ENCODE measurements at regions not wholly inside any gene's neighbourhood (a gene's known extent, or its start where the extent isn't known, plus 50 kb on each side); places are given as distances from the start of the nearest gene placed in this dataset.

DNA sequence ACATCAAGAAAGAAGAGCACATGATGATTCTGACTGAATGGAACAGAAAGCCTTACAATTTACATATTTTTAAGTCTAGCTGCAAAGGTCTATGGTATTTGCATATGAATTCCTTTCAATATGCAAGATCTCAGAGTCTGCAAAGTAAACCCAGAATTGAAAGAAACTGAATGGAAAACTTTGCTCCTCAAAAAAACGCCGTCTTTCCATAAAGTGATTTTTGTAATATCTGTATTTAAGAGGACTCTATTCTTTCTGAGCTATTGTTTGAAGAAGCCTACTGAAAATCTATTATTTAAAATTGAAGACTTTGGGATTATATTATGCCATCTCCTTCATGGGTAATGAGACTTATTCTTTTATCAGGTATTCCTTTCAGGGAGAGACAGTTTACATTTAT is 1894.4 kb downstream of the STIM2 start:
- DNase-seq (ENCODE audit: low spot score in 2 of 2), result no peak
- H3K27ac Mint-ChIP-seq (ENCODE audit: low read depth), result no peak overlapping the region
- H3K27me3 Mint-ChIP-seq, result no peaks in the 10 kb centered on the region
- no peaks in the 10 kb centered on the region for H3K4me1 Mint-ChIP-seq
- peaks cover 10% of the 10 kb centered on the region for H3K9me3 Mint-ChIP-seq
- no peak overlapping the region for H3K4me3 Mint-ChIP-seq
- no peak for ATAC-seq (replicated peaks; ENCODE audit: extremely low read depth, poor library complexity, severe bottlenecking)
- H3K36me3 Mint-ChIP-seq (ENCODE audit: insufficient read depth), result no peaks in the 10 kb centered on the region

DNA sequence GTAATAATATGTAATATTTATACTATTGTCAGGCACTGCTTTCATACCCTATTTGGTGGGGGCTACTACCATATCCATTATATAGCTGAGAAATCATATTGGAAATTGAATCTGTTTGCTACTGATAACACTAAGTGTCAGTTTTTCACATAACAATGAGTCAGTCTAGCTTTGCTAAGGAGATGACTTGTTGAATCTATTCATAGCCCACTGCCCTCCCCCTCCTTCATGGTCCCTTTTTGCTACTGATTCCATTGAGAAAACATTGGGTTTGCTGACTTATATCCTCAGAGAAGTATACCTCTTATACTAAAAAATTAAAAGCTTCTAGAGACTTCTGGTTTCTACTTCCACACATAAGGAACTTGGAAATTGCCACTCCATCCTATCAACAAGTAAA is 1898.4 kb downstream of the STIM2 start:
- no peak for ATAC-seq (replicated peaks; ENCODE audit: extremely low read depth, poor library complexity, severe bottlenecking)
- Mint-ChIP-seq H3K27ac (ENCODE audit: low read depth) (no peak overlapping the region), H3K4me1 (no peaks in the 10 kb centered on the region), H3K4me3 (no peak overlapping the region), H3K27me3 (no peaks in the 10 kb centered on the region), H3K9me3 (peaks cover 12% of the 10 kb centered on the region), H3K36me3 (ENCODE audit: insufficient read depth) (no peaks in the 10 kb centered on the region)
- DNase-seq (ENCODE audit: low spot score in 2 of 2), result no peak

DNA sequence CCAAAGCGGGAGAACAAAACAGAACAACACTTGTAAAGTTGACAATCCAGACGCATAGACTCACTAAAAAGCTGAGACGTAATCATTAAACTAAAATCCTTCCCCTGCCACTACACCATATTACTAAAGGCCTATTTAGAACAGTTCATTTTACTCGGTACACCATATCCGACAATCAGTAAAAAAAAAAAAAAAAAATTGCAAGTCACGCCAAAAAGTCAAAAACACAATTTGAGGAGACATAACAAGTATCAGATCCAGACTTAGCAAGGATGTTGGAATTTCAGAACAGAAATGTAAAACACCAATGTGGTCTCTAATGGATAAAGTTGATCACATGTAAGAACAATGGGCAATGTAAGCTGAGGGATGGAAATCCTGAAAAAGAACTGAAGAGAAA is 1899.4 kb downstream of the STIM2 start:
- no peak overlapping the region for H3K4me3 Mint-ChIP-seq
- no peaks in the 10 kb centered on the region for H3K4me1 Mint-ChIP-seq
- no peaks in the 10 kb centered on the region for H3K27me3 Mint-ChIP-seq
- no peaks in the 10 kb centered on the region for H3K36me3 Mint-ChIP-seq (ENCODE audit: insufficient read depth)
- DNase-seq (ENCODE audit: low spot score in 2 of 2) (no peak), ATAC-seq (replicated peaks; ENCODE audit: extremely low read depth, poor library complexity, severe bottlenecking) (no peak)
- H3K9me3 Mint-ChIP-seq, result peaks cover 14% of the 10 kb centered on the region
- H3K27ac Mint-ChIP-seq (ENCODE audit: low read depth), result no peak overlapping the region

DNA sequence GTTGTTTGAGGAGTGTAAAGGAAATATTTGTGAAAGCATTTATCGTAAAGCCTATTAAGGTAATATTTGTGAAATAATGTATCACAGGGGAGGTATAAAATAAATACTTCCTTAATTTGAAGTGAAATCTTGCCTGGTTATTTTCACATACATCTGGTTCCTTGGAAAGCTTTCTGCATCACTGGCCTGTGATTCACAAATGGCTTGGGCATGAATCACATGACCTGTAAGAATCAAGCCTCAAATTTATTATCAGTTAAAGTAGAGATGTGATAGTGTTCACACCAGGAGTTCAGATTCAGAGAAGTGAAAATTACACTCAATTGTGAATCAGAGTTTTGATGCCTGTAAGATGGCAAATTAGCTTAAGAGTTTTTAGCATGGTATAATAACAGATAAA is 1911.4 kb downstream of the STIM2 start:
- DNase-seq (ENCODE audit: low spot score in 2 of 2), result no peak
- peaks cover 13% of the 10 kb centered on the region for H3K9me3 Mint-ChIP-seq
- no peak for ATAC-seq (replicated peaks; ENCODE audit: extremely low read depth, poor library complexity, severe bottlenecking)
- H3K4me1 Mint-ChIP-seq, result no peaks in the 10 kb centered on the region
- no peak overlapping the region for H3K4me3 Mint-ChIP-seq
- H3K36me3 Mint-ChIP-seq (ENCODE audit: insufficient read depth), result no peaks in the 10 kb centered on the region
- H3K27ac Mint-ChIP-seq (ENCODE audit: low read depth), result no peak overlapping the region
- no peaks in the 10 kb centered on the region for H3K27me3 Mint-ChIP-seq

DNA sequence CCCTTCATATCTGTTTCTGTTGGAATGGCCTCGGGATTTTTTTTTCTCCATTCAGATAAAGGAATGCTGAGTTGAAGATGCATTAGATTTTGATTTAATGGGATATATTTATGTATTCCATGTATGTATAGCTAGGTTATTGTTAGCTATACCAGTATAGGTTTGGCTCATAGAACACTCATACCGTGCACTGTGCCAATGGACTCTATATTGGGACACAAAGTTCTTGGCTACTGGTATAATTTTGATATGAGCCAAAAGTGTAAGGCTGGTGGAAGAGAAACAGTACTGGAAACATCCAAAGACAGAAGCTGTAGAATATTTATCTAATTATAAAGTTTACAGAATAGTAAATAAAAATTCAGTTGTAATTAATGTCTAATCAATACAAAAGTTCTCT is 1912.1 kb downstream of the STIM2 start:
- DNase-seq (ENCODE audit: low spot score in 2 of 2), result no peak
- H3K9me3 Mint-ChIP-seq, result peaks cover 9% of the 10 kb centered on the region
- H3K4me1 Mint-ChIP-seq, result no peaks in the 10 kb centered on the region
- H3K27ac Mint-ChIP-seq (ENCODE audit: low read depth), result no peak overlapping the region
- no peaks in the 10 kb centered on the region for H3K27me3 Mint-ChIP-seq
- no peak for ATAC-seq (replicated peaks; ENCODE audit: extremely low read depth, poor library complexity, severe bottlenecking)
- no peak overlapping the region for H3K4me3 Mint-ChIP-seq
- no peaks in the 10 kb centered on the region for H3K36me3 Mint-ChIP-seq (ENCODE audit: insufficient read depth)

DNA sequence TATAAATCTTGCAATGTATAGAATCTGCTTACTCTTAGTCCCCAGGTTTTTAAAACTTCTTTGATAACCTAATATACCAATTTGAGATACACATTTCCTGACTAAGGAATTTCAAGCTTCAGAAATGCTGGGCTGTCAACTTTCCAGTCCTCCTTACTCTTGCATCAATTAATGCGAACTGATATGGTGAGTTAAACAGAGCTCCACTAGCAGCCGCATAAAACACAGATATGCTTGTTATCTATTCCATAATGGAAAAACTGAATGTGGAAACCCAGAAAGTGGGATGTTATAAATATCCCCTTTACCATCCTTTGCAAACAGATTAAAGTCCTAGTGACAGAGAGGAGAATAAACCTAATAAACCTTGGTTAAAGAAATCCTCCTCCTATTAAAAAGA is 1913.7 kb downstream of the STIM2 start:
- DNase-seq (ENCODE audit: low spot score in 2 of 2) (no peak), ATAC-seq (replicated peaks; ENCODE audit: extremely low read depth, poor library complexity, severe bottlenecking) (no peak)
- Mint-ChIP-seq H3K4me1 (no peaks in the 10 kb centered on the region), H3K9me3 (peaks cover 9% of the 10 kb centered on the region), H3K27ac (ENCODE audit: low read depth) (no peak overlapping the region), H3K4me3 (no peak overlapping the region), H3K27me3 (no peaks in the 10 kb centered on the region), H3K36me3 (ENCODE audit: insufficient read depth) (no peaks in the 10 kb centered on the region)

DNA sequence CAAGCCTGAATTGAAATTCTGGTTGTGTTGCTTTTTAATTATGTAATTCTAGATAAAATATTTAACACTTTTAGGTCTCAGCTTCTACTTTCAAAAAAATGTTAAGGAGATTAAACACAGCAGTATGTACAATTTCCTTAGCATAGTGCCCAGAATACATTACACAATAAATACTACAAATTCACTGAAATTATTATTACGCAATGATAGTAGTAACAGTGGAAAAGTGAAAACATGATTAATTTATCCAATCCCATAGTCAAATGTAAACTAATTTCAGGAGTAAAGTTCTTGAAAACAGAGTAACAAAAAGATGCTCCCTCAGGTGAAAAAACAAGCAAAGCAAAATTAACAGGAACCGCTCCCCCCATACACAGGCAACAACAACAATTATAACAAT is 1915.4 kb downstream of the STIM2 start:
- Mint-ChIP-seq H3K27ac (ENCODE audit: low read depth) (no peak overlapping the region), H3K4me1 (no peaks in the 10 kb centered on the region), H3K4me3 (no peak overlapping the region), H3K9me3 (peaks cover 16% of the 10 kb centered on the region), H3K36me3 (ENCODE audit: insufficient read depth) (peaks cover 1% of the 10 kb centered on the region), H3K27me3 (no peaks in the 10 kb centered on the region)
- DNase-seq (ENCODE audit: low spot score in 2 of 2) (no peak), ATAC-seq (replicated peaks; ENCODE audit: extremely low read depth, poor library complexity, severe bottlenecking) (no peak)

DNA sequence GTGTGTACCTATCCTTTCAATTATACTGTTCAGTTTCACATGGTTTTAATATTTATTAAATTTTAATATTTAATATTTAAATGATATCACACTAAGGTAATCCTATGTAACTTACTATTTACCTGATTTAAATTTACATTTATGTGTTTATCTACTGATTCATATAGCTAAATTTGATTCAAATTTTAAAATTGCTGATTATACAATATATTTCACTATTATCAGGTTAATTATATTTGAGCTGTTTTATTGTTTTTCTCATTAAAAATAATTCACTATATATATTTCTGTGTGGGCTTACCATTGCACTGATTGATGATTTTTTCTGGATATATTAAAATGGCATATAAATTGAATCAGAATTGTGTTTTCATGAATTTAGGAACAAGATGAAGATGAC is 1923.5 kb downstream of the STIM2 start:
- Mint-ChIP-seq H3K4me3 (no peak overlapping the region), H3K4me1 (no peaks in the 10 kb centered on the region), H3K27ac (ENCODE audit: low read depth) (no peak overlapping the region), H3K36me3 (ENCODE audit: insufficient read depth) (peaks cover 1% of the 10 kb centered on the region), H3K9me3 (peaks cover 8% of the 10 kb centered on the region), H3K27me3 (no peaks in the 10 kb centered on the region)
- no peak for DNase-seq (ENCODE audit: low spot score in 2 of 2)
- no peak for ATAC-seq (replicated peaks; ENCODE audit: extremely low read depth, poor library complexity, severe bottlenecking)

DNA sequence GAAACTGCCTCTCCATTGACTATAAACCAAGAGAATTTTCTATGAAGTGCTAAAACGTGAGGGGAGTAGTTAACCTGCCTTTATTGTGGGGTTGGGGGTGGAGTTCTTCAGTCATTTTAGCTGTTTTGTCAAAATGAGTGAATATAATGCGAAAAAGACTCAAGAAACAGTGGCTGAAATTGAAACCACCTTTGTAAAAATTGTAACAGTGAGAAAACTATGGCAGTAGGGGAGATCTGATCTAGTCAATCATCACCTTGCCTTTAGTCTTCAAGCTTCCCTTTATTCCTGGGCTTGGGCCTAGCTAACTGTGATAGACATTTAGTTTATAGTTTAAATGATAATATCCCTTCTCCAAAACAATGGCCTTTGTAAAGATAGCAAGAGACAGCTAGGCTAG is 1927.3 kb downstream of the STIM2 start:
- no peak for DNase-seq (ENCODE audit: low spot score in 2 of 2)
- no peaks in the 10 kb centered on the region for H3K36me3 Mint-ChIP-seq (ENCODE audit: insufficient read depth)
- H3K27ac Mint-ChIP-seq (ENCODE audit: low read depth), result no peak overlapping the region
- no peak for ATAC-seq (replicated peaks; ENCODE audit: extremely low read depth, poor library complexity, severe bottlenecking)
- H3K4me1 Mint-ChIP-seq, result no peaks in the 10 kb centered on the region
- peaks cover 7% of the 10 kb centered on the region for H3K9me3 Mint-ChIP-seq
- no peak overlapping the region for H3K4me3 Mint-ChIP-seq
- H3K27me3 Mint-ChIP-seq, result no peaks in the 10 kb centered on the region

DNA sequence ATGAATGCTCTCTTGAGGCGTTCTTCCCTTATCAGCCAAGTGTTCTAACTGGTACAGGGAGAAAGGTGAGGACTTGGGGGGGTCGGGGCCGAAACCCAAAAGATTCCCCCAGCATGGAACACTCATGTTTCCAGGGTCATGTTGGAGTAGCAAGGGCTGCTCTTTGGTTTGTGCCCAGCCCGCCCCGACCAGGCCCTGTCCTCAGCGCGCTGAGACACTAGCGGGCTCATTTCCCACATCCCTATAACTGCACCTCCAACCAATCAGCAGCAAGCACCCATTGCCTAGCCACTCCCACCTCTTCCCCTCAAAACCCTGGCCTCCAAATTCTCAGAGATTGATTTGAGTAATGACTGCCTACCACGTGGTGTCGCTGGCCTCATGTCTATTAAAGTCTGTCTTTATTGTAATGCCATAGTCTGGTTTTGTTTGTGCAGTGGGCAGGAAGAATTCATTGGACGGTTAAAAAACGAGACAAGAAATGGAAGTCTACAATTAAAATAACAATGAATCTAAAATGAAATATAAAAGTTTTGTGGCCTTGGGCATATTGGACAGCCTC is 1928.4 kb downstream of the STIM2 start:
- Mint-ChIP-seq H3K4me1 (no peaks in the 10 kb centered on the region), H3K27ac (ENCODE audit: low read depth) (no peak overlapping the region)
- DNase-seq (ENCODE audit: low spot score in 2 of 2), result no peak

DNA sequence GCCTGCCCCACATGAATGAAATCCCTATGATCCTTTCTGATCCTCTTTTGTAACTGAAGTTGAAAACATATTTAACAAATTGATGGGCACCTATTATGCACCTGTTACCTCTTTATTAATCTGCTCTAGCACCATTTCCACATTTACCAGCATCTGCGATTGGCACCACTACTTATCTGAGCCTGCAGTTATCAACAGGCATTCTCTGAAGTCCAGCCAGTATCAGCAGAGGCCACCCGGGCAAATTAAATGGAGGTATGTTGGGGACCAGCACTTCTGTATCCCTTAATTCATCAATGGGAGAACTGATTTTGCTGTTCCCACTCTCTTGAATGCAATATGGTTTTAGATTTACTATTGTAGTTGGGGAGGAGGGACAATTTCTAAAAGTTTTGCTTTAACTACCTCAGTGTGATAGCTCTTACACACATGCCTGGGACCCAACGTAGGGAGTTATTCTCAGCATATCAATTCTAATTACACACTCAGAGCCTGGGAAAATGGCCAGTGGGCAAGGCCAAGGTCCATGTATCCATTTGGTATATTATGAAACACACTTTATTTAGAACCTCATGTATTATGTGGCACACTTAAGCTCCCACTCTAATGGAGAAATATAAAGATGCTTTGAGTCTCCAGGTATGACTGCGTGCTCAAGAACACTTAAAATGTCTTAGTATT is 1927.1 kb upstream of the PCDH7 start:
- no peak overlapping the region for H3K4me3 Mint-ChIP-seq
- no peaks in the 10 kb centered on the region for H3K4me1 Mint-ChIP-seq
- no peak overlapping the region for H3K27ac Mint-ChIP-seq (ENCODE audit: low read depth)
- DNase-seq (ENCODE audit: low spot score in 2 of 2), result no peak
- H3K36me3 Mint-ChIP-seq (ENCODE audit: insufficient read depth), result no peaks in the 10 kb centered on the region
- H3K27me3 Mint-ChIP-seq, result no peaks in the 10 kb centered on the region
- peaks cover 7% of the 10 kb centered on the region for H3K9me3 Mint-ChIP-seq
- no peak for ATAC-seq (replicated peaks; ENCODE audit: extremely low read depth, poor library complexity, severe bottlenecking)

More for the DNA sequence above, 1928.4 kb downstream of the STIM2 start:
- ATAC-seq (replicated peaks; ENCODE audit: extremely low read depth, poor library complexity, severe bottlenecking), result no peak
- H3K4me3 Mint-ChIP-seq, result no peak overlapping the region
- H3K36me3 Mint-ChIP-seq (ENCODE audit: insufficient read depth), result no peaks in the 10 kb centered on the region
- no peaks in the 10 kb centered on the region for H3K27me3 Mint-ChIP-seq
- peaks cover 7% of the 10 kb centered on the region for H3K9me3 Mint-ChIP-seq

DNA sequence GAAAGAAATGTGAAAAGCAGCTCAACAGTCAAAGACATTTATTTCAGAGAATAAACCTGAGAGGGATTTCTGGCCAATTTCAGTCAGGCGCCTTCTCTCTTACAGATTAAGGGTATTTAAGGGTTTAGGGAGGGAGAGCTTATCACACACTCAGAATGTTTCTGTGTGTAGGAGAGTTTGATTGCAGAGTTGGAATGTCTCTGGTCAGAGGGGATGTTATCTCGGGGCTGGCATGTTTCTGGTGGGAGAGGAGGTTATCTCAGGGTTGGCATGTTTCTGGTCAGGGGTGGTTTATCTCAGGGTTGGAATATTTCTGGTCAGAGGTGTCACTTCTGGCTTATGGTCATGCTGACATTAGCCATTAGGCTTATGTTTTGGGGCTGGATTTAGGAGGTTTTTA is 1920.5 kb upstream of the PCDH7 start:
- Mint-ChIP-seq H3K9me3 (no peaks in the 10 kb centered on the region), H3K4me3 (no peak overlapping the region), H3K27me3 (no peaks in the 10 kb centered on the region), H3K4me1 (no peaks in the 10 kb centered on the region), H3K36me3 (ENCODE audit: insufficient read depth) (no peaks in the 10 kb centered on the region), H3K27ac (ENCODE audit: low read depth) (no peak overlapping the region)
- ATAC-seq (replicated peaks; ENCODE audit: extremely low read depth, poor library complexity, severe bottlenecking), result no peak
- no peak for DNase-seq (ENCODE audit: low spot score in 2 of 2)

DNA sequence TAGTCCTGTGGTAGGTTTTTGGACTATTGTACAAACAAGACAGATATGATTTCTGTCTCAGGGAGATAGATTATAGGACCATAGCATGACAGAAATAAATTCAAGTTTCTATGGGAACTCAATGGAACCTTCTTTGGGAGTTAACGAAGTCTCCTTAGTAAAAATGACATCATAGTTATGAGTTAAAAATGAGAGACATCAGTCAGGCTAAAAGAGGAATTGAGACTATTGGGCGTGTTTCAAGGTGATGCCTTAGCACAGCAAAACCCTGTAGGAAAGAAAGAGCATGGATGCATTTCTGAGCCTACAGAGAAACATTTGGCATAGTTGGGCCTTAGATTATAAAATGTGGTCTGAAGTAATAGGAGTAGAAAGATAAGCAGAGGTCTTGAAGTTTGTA is 1909.1 kb upstream of the PCDH7 start:
- Mint-ChIP-seq H3K4me3 (no peak overlapping the region), H3K36me3 (ENCODE audit: insufficient read depth) (no peaks in the 10 kb centered on the region), H3K27ac (ENCODE audit: low read depth) (no peak overlapping the region), H3K4me1 (no peaks in the 10 kb centered on the region), H3K9me3 (peaks cover 30% of the 10 kb centered on the region), H3K27me3 (no peaks in the 10 kb centered on the region)
- ATAC-seq (replicated peaks; ENCODE audit: extremely low read depth, poor library complexity, severe bottlenecking), result no peak
- DNase-seq (ENCODE audit: low spot score in 2 of 2), result no peak
